ENCODE measurements at regions not wholly inside any gene's neighbourhood (a gene's known extent, or its start where the extent isn't known, plus 50 kb on each side); places are given as distances from the start of the nearest gene placed in this dataset.

- POLR2A ChIA-PET = no interaction called here
- H3K27ac Mint-ChIP-seq = no peak overlapping the region
- peaks cover 19% of the 10 kb centered on the region for H3K36me3 Mint-ChIP-seq
- no peaks in the 10 kb centered on the region for H3K4me1 Mint-ChIP-seq
- H3K27me3 Mint-ChIP-seq (ENCODE audit: low read depth) = peaks cover 2% of the 10 kb centered on the region; the same call in 1 of the 2 replicates
- H3K4me3 Mint-ChIP-seq = no peak overlapping the region
- DNase-seq (ENCODE audit: low spot score) (no peak), ATAC-seq (no peak)
- CTCF ChIA-PET = no interaction called here
- TF ChIP-seq, protein P1, sequence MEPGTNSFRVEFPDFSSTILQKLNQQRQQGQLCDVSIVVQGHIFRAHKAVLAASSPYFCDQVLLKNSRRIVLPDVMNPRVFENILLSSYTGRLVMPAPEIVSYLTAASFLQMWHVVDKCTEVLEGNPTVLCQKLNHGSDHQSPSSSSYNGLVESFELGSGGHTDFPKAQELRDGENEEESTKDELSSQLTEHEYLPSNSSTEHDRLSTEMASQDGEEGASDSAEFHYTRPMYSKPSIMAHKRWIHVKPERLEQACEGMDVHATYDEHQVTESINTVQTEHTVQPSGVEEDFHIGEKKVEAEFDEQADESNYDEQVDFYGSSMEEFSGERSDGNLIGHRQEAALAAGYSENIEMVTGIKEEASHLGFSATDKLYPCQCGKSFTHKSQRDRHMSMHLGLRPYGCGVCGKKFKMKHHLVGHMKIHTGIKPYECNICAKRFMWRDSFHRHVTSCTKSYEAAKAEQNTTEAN (CRISPR knock-in tag; IDR thresholded peaks at IDR 0.05) = no peak
- TF ChIP-seq OVOL2 (CRISPR knock-in tag; IDR thresholded peaks at IDR 0.05; ENCODE audit: borderline replicate concordance) (no peak), ZBTB21 (CRISPR knock-in tag; IDR thresholded peaks at IDR 0.05; ENCODE audit: borderline replicate concordance) (no peak), TEAD1 (CRISPR knock-in tag; IDR thresholded peaks at IDR 0.05) (no peak), KAT7 (CRISPR knock-in tag; IDR thresholded peaks at IDR 0.05; ENCODE audit: borderline replicate concordance) (no peak), ZNF219 (CRISPR knock-in tag; IDR thresholded peaks at IDR 0.05; ENCODE audit: borderline replicate concordance) (no peak), NFE2L1 (CRISPR knock-in tag; IDR thresholded peaks at IDR 0.05) (no peak), ZNF416 (CRISPR knock-in tag; IDR thresholded peaks at IDR 0.05) (no peak)
- peaks cover 46% of the 10 kb centered on the region for H3K9me3 Mint-ChIP-seq
Observed at GRCh38 chr5:63563008-63563917, 399.0 kb downstream of the HTR1A start.

DNA sequence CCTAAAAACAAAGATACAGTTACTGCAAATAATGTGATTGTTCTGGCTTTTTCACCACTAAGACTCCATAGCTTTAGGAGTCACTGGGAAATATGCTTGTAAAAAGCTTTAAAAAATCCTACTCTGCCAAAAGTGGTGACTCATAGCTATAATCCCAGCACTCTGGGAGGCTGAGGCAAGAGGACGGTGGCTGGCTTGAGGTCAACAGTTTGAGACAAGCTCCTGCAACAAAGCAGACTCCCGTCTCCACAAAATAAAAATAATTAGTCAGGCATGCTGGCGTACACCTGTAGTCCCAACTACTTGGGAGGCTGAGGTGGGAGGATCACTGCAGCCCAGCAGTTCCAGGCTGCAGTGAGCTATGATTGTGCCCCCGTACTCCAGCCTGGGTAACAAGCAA lies 406.4 kb downstream of the HTR1A start:
- DNase-seq (ENCODE audit: low spot score) (no peak), ATAC-seq (no peak)
- H3K27me3 Mint-ChIP-seq (ENCODE audit: low read depth) = no peaks in the 10 kb centered on the region
- POLR2A ChIA-PET = interaction anchor here (0.6 kb wide), 1 partner anchor 58 kb away, joined by 3 read pairs; no protein-coding TSS in a partner anchor
- H3K9me3 Mint-ChIP-seq = peaks cover 12% of the 10 kb centered on the region
- TF ChIP-seq, protein P2, sequence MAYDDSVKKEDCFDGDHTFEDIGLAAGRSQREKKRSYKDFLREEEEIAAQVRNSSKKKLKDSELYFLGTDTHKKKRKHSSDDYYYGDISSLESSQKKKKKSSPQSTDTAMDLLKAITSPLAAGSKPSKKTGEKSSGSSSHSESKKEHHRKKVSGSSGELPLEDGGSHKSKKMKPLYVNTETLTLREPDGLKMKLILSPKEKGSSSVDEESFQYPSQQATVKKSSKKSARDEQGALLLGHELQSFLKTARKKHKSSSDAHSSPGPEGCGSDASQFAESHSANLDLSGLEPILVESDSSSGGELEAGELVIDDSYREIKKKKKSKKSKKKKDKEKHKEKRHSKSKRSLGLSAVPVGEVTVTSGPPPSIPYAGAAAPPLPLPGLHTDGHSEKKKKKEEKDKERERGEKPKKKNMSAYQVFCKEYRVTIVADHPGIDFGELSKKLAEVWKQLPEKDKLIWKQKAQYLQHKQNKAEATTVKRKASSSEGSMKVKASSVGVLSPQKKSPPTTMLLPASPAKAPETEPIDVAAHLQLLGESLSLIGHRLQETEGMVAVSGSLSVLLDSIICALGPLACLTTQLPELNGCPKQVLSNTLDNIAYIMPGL (CRISPR knock-in tag; IDR thresholded peaks at IDR 0.05) = no peak
- H3K36me3 Mint-ChIP-seq = 0 out of 2 replicates have a peak, but pooled peaks cover 2% of the 10 kb centered on the region
- no peak overlapping the region for H3K27ac Mint-ChIP-seq
- CTCF ChIA-PET = no interaction called here
- H3K4me3 Mint-ChIP-seq = no peak overlapping the region
- no peaks in the 10 kb centered on the region for H3K4me1 Mint-ChIP-seq

DNA sequence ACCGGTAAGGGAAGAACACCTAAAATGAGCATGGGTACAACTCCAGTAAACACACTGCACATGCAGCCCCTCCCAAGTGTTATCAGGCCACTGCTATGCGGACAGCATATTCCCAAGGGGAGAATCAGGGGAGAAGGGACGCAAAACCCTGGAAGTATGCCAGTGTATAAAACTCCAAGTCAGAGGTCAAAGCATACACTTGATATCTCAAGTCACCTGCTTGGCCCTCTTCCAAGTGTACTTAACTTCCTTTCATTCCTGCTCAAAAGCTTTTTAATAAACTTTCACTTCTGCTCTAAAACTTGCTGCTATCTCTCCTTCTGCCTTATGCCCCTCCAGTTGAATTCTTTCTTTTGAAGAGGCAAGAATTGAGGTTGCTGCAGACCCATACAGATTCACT lies 408.1 kb downstream of the HTR1A start:
- Mint-ChIP-seq H3K4me1 (no peaks in the 10 kb centered on the region), H3K9me3 (no peaks in the 10 kb centered on the region), H3K27ac (no peak overlapping the region), H3K27me3 (ENCODE audit: low read depth) (no peaks in the 10 kb centered on the region), H3K36me3 (no peaks in the 10 kb centered on the region), H3K4me3 (no peak overlapping the region)
- no peak for ATAC-seq
- CTCF ChIA-PET = no interaction called here
- POLR2A ChIA-PET = no interaction called here
- DNase-seq (ENCODE audit: low spot score) = no peak
- no peak for TF ChIP-seq E2F4 (CRISPR knock-in tag; IDR thresholded peaks at IDR 0.05; ENCODE audit: borderline replicate concordance, low read depth)
- TF ChIP-seq MAX (CRISPR knock-in tag; IDR thresholded peaks at IDR 0.05) = no peak

- Mint-ChIP-seq H3K9me3 (no peaks in the 10 kb centered on the region), H3K27me3 (ENCODE audit: low read depth) (no peaks in the 10 kb centered on the region), H3K36me3 (no peaks in the 10 kb centered on the region), H3K4me3 (no peak overlapping the region), H3K27ac (no peak overlapping the region), H3K4me1 (no peaks in the 10 kb centered on the region)
- ChIA-PET POLR2A (no interaction called here), CTCF (no interaction called here)
- ATAC-seq = no peak
- TF ChIP-seq AR (CRISPR knock-in tag; IDR thresholded peaks at IDR 0.05) (no peak), NR1H2 (CRISPR knock-in tag; IDR thresholded peaks at IDR 0.05) (no peak), ZNF671 (CRISPR knock-in tag; IDR thresholded peaks at IDR 0.05) (no peak), ZNF219 (CRISPR knock-in tag; IDR thresholded peaks at IDR 0.05; ENCODE audit: borderline replicate concordance) (no peak), MXD4 (CRISPR knock-in tag; IDR thresholded peaks at IDR 0.05; ENCODE audit: borderline replicate concordance) (no peak), PRRX2 (CRISPR knock-in tag; IDR thresholded peaks at IDR 0.05) (no peak), MAX (CRISPR knock-in tag; IDR thresholded peaks at IDR 0.05) (no peak), ZNF396 (CRISPR knock-in tag; IDR thresholded peaks at IDR 0.05; ENCODE audit: borderline replicate concordance) (no peak), ZNF121 (CRISPR knock-in tag; IDR thresholded peaks at IDR 0.05) (no peak)
- TF ChIP-seq, protein P3, sequence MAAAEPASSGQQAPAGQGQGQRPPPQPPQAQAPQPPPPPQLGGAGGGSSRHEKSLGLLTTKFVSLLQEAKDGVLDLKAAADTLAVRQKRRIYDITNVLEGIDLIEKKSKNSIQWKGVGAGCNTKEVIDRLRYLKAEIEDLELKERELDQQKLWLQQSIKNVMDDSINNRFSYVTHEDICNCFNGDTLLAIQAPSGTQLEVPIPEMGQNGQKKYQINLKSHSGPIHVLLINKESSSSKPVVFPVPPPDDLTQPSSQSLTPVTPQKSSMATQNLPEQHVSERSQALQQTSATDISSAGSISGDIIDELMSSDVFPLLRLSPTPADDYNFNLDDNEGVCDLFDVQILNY (CRISPR knock-in tag; IDR thresholded peaks at IDR 0.05) = no peak
- no peak for DNase-seq (ENCODE audit: low spot score)
Observed at GRCh38 chr5:63553073-63553472, 409.2 kb downstream of the HTR1A start.
